Suprapubic skin (tissue), 4 donors: ENCODE measurements at regions not wholly inside any gene's neighbourhood (a gene's known extent, or its start where the extent isn't known, plus 50 kb on each side); places are given as distances from the start of the nearest gene placed in this dataset.

ENCODE experiments used
- CTCF ChIP-seq, 2 donors: fragments of 200-600 bp in 1 of 2; fragments of 450-650 bp in 1 of 2; sonication (generic) in 1 of 2; IDR thresholded peaks; one replicate each; pipeline ENCODE4 v1.5.1; 2016 to 2019; ENCODE audit warnings: antibody characterized with exemption in 2 of 2, mild to moderate bottlenecking in 1 of 2, moderate library complexity in 1 of 2
- POLR2A ChIP-seq, 2 donors: fragments of 450-650 bp; IDR thresholded peaks; one replicate each; pipeline ENCODE4 v1.6.1; 2017; ENCODE audit warnings: antibody characterized with exemption in 2 of 2, mild to moderate bottlenecking in 2 of 2, moderate library complexity in 2 of 2
- POLR2AphosphoS5 ChIP-seq, 3 donors: sonication (generic); formaldehyde crosslinking; IDR thresholded peaks; one replicate each; pipeline ENCODE4 v1.6.1; 2017; ENCODE audit warnings: antibody characterized with exemption in 3 of 3

- TF ChIP-seq CTCF (IDR thresholded peaks at IDR 0.05): no peak
- no peak for TF ChIP-seq POLR2A (IDR thresholded peaks at IDR 0.05)
- TF ChIP-seq POLR2AphosphoS5 (IDR thresholded peaks at IDR 0.05): no peak
Observed at GRCh38 chr16:80896776-80897175, 92.4 kb upstream of the CDYL2 start.
